Activated B cell treated with CpG ODN at 0.5 μM for 24 hours (primary cell): ENCODE measurements at regions not wholly inside any gene's neighbourhood (a gene's known extent, or its start where the extent isn't known, plus 50 kb on each side); places are given as distances from the start of the nearest gene placed in this dataset.

Source experiments
- ATAC-seq: fragments of 200-7000 bp; cut with Tn5 transposase; one replicate; pipeline ENCODE4 v1.10.0; 2021; ENCODE audit warnings: low read depth, mild to moderate bottlenecking, moderate library complexity
- CTCF ChIA-PET: fragments of 350-600 bp; sonication (Branson Sonifier 250); formaldehyde crosslinking; loops from one replicate; lab custom pipeline; 2021; ENCODE audit warnings: antibody characterized with exemption; lab: Charles Lee
- POLR2A ChIA-PET: fragments of 350-600 bp; sonication (Branson Sonifier 250); formaldehyde crosslinking; loops from one replicate; lab custom pipeline; 2021; ENCODE audit warnings: antibody characterized with exemption; lab: Charles Lee
- DNase-seq: peaks from one replicate; pipeline ENCODE4 v3.0.0; 2022
- H3K27ac Mint-ChIP-seq: one replicate; pipeline ENCODE4 v1.8.0; 2020; ENCODE audit warnings: mixed read lengths
- H3K27me3 Mint-ChIP-seq: one replicate; pipeline ENCODE4 v1.8.0; 2021; ENCODE audit warnings: mixed read lengths
- H3K36me3 Mint-ChIP-seq: one replicate; pipeline ENCODE4 v1.8.0; 2021; ENCODE audit warnings: low read depth, mixed read lengths
- H3K4me1 Mint-ChIP-seq: one replicate; pipeline ENCODE4 v1.8.0; 2021; ENCODE audit warnings: mixed read lengths
- H3K4me3 Mint-ChIP-seq: one replicate; pipeline ENCODE4 v1.8.0; 2020; ENCODE audit warnings: mild to moderate bottlenecking, mixed read lengths
- H3K9me3 Mint-ChIP-seq: one replicate; pipeline ENCODE4 v1.8.0; 2020; ENCODE audit warnings: mixed read lengths
- intact Hi-C: fragments of 100-400 bp; cut with micrococcal nuclease; formaldehyde crosslinking; loops from one replicate; pipeline ENCODE4 v1.15.1; 2024
- TF ChIP-seq, protein P1 (sequence below): fragments of 200-600 bp; IDR thresholded peaks from one replicate; pipeline ENCODE4 v1.8.0; 2022; ENCODE audit warnings: antibody characterized with exemption, mild to moderate bottlenecking

DNA sequence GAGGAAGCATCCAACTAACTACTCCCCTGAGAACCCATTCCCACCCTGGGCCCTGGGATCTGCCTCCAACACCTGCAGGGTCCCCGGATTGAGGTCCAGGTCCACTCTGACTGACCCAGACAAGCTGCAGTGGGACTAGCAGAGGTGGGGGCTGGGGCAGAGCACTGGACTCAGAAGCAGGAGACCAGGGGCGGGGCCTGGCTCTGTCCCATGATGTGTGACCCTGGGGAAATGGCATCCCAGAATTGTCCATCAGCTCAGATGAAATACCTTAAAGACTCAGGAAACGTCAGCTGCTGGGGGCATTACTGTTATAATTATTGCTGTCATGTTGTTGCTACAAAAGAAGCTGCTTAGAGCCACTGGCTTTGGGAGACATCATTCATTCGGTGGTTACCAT lies 202.4 kb downstream of the C9orf50 start:
- H3K4me3 Mint-ChIP-seq: no peak overlapping the region
- no peaks in the 10 kb centered on the region for H3K9me3 Mint-ChIP-seq
- ChIA-PET CTCF (no interaction called here), POLR2A (no interaction called here)
- peaks cover 8% of the 10 kb centered on the region for H3K4me1 Mint-ChIP-seq
- H3K27me3 Mint-ChIP-seq: peaks cover 2% of the 10 kb centered on the region
- H3K27ac Mint-ChIP-seq: no peak overlapping the region
- TF ChIP-seq, protein P1, sequence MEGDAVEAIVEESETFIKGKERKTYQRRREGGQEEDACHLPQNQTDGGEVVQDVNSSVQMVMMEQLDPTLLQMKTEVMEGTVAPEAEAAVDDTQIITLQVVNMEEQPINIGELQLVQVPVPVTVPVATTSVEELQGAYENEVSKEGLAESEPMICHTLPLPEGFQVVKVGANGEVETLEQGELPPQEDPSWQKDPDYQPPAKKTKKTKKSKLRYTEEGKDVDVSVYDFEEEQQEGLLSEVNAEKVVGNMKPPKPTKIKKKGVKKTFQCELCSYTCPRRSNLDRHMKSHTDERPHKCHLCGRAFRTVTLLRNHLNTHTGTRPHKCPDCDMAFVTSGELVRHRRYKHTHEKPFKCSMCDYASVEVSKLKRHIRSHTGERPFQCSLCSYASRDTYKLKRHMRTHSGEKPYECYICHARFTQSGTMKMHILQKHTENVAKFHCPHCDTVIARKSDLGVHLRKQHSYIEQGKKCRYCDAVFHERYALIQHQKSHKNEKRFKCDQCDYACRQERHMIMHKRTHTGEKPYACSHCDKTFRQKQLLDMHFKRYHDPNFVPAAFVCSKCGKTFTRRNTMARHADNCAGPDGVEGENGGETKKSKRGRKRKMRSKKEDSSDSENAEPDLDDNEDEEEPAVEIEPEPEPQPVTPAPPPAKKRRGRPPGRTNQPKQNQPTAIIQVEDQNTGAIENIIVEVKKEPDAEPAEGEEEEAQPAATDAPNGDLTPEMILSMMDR: no peak
- ATAC-seq: no peak
- intact Hi-C loops: loop anchor here (10.0 kb wide), 1 partner anchor 244 kb away; the partner anchor contains the start of gene IER5L
- DNase-seq: no peak
- no peaks in the 10 kb centered on the region for H3K36me3 Mint-ChIP-seq

DNA sequence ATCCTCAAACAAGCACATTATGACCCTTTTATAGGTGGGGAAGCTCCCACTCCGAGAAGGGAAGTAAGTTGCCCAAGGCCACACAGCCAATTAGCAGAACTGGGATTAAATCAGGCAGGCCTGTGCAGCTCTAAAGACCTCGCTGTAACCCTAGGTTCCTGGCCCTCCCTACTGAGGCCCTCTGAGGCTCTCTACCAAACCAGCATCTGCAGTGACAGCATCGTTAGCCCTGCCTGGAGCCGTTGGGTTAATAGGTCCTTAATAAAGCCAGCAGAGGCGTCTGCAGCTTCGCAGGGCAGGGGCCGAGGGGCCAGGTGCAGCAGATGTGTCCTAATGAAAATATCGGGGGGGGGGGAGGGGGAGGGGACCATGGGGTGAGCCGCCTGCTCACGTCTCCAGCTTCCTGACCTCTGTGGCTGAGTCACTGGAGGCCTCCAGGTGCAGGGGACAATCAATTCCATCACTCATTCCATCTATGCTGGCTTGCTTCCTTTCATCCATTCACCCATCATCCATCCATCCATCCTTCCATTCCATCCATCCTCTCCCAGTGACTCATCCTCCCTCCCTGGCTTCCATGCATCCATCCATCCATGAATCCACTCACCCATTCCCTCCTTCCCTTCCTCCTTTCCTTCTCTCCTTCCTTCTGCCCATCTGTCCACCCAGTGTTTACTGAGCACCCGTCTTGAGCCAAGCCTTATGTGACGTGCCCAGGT lies 203.9 kb downstream of the C9orf50 start:
- H3K4me1 Mint-ChIP-seq: peaks cover 14% of the 10 kb centered on the region
- DNase-seq (no peak), ATAC-seq (no peak)
- intact Hi-C loops: loop anchor here (10.0 kb wide), 1 partner anchor 242 kb away; the partner anchor contains the start of gene IER5L
- ChIA-PET POLR2A (interaction anchor here (0.6 kb wide), 1 partner anchor 268 kb away, joined by 5 read pairs; no protein-coding TSS in a partner anchor), CTCF (no interaction called here)
- H3K27me3 Mint-ChIP-seq: peaks cover 2% of the 10 kb centered on the region
- no peaks in the 10 kb centered on the region for H3K9me3 Mint-ChIP-seq
- TF ChIP-seq, protein P1: no peak
- H3K27ac Mint-ChIP-seq: peak overlapping the region; percentile 53
- no peaks in the 10 kb centered on the region for H3K36me3 Mint-ChIP-seq
- H3K4me3 Mint-ChIP-seq: no peak overlapping the region

DNA sequence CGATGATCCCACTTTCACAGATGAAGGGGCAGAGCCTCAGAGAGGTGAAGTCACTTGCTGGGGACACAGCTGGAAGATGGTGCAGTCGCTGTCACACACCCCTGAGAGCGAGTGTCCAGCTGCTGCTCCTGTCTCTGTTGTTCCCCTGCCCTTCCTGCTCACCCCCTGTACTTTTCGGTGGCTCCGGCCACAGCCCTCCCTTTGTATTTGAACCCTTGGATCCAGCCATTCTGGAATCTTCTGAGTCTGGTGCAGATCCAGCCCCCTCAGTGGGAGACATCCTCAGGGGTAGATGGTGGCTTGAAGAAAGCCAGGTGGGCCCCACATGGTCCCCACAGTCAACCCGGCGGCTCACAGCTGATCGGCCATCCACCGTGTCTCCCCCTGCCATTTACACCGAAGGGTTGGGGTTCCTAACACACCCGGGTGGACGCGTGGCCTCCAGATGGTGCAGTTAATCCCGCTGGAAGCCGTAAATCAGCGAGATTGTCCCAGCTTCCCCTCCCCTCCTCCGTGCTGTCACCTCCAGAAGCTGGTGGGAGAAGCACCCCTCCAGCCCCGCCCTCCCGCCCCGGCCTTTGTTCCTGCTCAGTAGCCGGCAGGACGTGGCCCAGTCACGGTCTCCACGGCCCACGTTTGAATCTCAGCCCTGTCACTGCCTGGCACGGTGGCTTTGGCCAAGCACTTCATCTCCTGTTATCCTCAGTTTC lies 204.8 kb downstream of the C9orf50 start:
- Mint-ChIP-seq H3K4me1 (peaks cover 14% of the 10 kb centered on the region), H3K9me3 (no peaks in the 10 kb centered on the region), H3K4me3 (no peak overlapping the region), H3K36me3 (no peaks in the 10 kb centered on the region), H3K27ac (peak overlapping the region; percentile 53), H3K27me3 (peaks cover 2% of the 10 kb centered on the region)
- ChIA-PET CTCF (no interaction called here), POLR2A (interaction anchor here (0.6 to 1.2 kb wide), 2 partner anchors 33 to 81 kb away, joined by 4 to 5 read pairs; no protein-coding TSS in a partner anchor)
- intact Hi-C loops: loop anchor here (10.0 kb wide), 1 partner anchor 241 kb away; the partner anchor contains the start of gene IER5L
- ATAC-seq (no peak), DNase-seq (no peak)
- TF ChIP-seq, protein P1: no peak

DNA sequence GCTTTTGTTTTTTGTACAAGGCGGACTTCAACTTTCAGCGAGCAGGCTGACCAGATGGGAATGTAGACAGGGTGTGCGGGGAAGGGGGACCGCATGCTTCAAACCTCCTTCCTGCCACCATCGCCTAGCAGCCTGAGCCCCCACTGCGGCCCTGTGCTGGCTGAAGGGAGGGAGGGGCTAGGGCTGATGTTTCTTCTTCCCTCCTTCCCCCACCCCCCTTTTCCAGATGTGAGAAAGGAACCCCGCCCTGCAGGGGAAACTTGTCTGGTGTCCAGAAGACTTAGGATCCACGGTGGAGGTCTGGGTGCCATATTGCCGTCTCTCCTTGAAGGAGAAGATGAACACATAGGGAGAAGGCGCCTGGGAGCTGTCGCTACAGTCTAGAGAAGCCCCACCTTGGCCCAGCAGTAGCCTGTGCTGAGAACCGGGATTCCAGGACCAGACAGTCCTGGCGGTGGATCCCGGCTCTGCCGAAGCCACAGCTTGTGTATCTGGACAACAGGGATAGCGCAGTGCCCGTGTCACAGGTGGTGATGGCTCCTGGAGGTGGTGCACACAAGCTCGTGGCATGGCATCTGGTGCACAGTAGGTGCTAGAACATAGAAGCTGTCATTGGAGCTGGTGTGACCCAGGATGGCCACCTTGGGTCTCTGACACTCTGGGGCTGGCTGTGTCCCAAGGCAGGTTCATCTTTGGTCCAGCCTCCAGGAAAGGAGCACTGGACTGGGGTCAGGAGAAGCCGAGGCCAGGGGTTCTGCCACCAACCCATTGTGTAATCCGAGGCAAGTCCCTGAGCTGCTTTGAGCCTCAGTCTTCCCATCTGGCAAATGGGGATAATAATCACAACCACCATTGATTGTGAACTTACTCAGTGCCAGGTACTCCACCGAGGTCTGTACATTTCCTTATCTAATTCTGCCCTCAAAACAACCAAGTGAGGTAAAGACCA lies 205.6 kb downstream of the C9orf50 start:
- no peak for DNase-seq
- no peak overlapping the region for H3K4me3 Mint-ChIP-seq
- H3K4me1 Mint-ChIP-seq: peaks cover 14% of the 10 kb centered on the region
- TF ChIP-seq, protein P1: no peak
- H3K27ac Mint-ChIP-seq: peak overlapping the region; percentile 91
- intact Hi-C loops: loop anchor here (5.0 to 10.0 kb wide), 3 partner anchors 93 to 240 kb away; partner anchors contain the start of gene IER5L
- ChIA-PET POLR2A (interaction anchor here (0.6 to 4.3 kb wide), 3 partner anchors 32 to 80 kb away, joined by 4 to 20 read pairs (median 5); no protein-coding TSS in a partner anchor), CTCF (no interaction called here)
- ATAC-seq: no peak
- peaks cover 2% of the 10 kb centered on the region for H3K27me3 Mint-ChIP-seq
- H3K9me3 Mint-ChIP-seq: peaks cover 3% of the 10 kb centered on the region
- no peaks in the 10 kb centered on the region for H3K36me3 Mint-ChIP-seq
